CD1c-positive myeloid dendritic cell (primary cell): ENCODE measurements at regions not wholly inside any gene's neighbourhood (a gene's known extent, or its start where the extent isn't known, plus 50 kb on each side); places are given as distances from the start of the nearest gene placed in this dataset.

Experiments used
- DNase-seq: peaks from one replicate; pipeline ENCODE4 v3.0.0-alpha.2; 2016; ENCODE audit errors: extremely low spot score

- DNase-seq: no peak
These were observed 353.9 kb upstream of the TENM4 start for GRCh38 chr11:79794484-79795393.

GRCh38 chr11:79794057-79794456 lies 353.2 kb upstream of the TENM4 start:
- no peak for DNase-seq

GRCh38 chr11:79786961-79787360 lies 346.1 kb upstream of the TENM4 start:
- DNase-seq: no peak

GRCh38 chr11:79783833-79784232 lies 343.0 kb upstream of the TENM4 start:
- no peak for DNase-seq

GRCh38 chr11:79768343-79768742 lies 327.5 kb upstream of the TENM4 start:
- no peak for DNase-seq

GRCh38 chr11:79762279-79762921 lies 321.6 kb upstream of the TENM4 start:
- no peak for DNase-seq

GRCh38 chr11:79758325-79758724 lies 317.5 kb upstream of the TENM4 start:
- no peak for DNase-seq

- DNase-seq: no peak
These were observed 306.6 kb upstream of the TENM4 start for GRCh38 chr11:79747406-79747805.

GRCh38 chr11:79744941-79745340 lies 304.1 kb upstream of the TENM4 start:
- DNase-seq: no peak

- DNase-seq: no peak
These were observed 301.3 kb upstream of the TENM4 start for GRCh38 chr11:79742176-79742575.

- no peak for DNase-seq
These were observed 298.8 kb upstream of the TENM4 start for GRCh38 chr11:79739591-79739990.

GRCh38 chr11:79727221-79727620 lies 286.4 kb upstream of the TENM4 start:
- DNase-seq: no peak

GRCh38 chr11:79720115-79720514 lies 279.3 kb upstream of the TENM4 start:
- DNase-seq: no peak

- no peak for DNase-seq
These were observed 267.6 kb upstream of the TENM4 start for GRCh38 chr11:79708319-79708932.

- DNase-seq: no peak
These were observed 264.8 kb upstream of the TENM4 start for GRCh38 chr11:79705648-79706047.

- no peak for DNase-seq
These were observed 261.5 kb upstream of the TENM4 start for GRCh38 chr11:79702303-79702702.

GRCh38 chr11:79699246-79699645 lies 258.4 kb upstream of the TENM4 start:
- no peak for DNase-seq

- no peak for DNase-seq
These were observed 257.1 kb upstream of the TENM4 start for GRCh38 chr11:79697905-79698304.

- no peak for DNase-seq
These were observed 253.5 kb upstream of the TENM4 start for GRCh38 chr11:79694368-79694767.

- no peak for DNase-seq
These were observed 250.6 kb upstream of the TENM4 start for GRCh38 chr11:79691445-79691844.

GRCh38 chr11:79686703-79687419 lies 246.0 kb upstream of the TENM4 start:
- no peak for DNase-seq

GRCh38 chr11:79683930-79684329 lies 243.1 kb upstream of the TENM4 start:
- DNase-seq: no peak
